IPS-18a (cell line): ENCODE measurements at regions not wholly inside any gene's neighbourhood (a gene's known extent, or its start where the extent isn't known, plus 50 kb on each side); places are given as distances from the start of the nearest gene placed in this dataset.
"Not testable (repeated sequence)": the region's sequence is repeated elsewhere in the genome, so short reads cannot be mapped to it uniquely, and the experiment has no call there.

ENCODE experiments used
- H3K27ac ChIP-seq: one replicate; pipeline ENCODE4 v1.5.1; 2013; ENCODE audit warnings: low read length
- H3K27me3 ChIP-seq: one replicate; pipeline ENCODE4 v1.6.1; 2013; ENCODE audit warnings: mild to moderate bottlenecking, low read length; ENCODE audit not compliant: control insufficient read depth, insufficient read depth
- H3K36me3 ChIP-seq: one replicate; pipeline ENCODE4 v1.6.1; 2013; ENCODE audit warnings: low read depth, low read length; ENCODE audit not compliant: control insufficient read depth
- H3K4me1 ChIP-seq: one replicate; pipeline ENCODE4 v1.6.1; 2013; ENCODE audit warnings: low read depth, low read length; ENCODE audit not compliant: control insufficient read depth
- H3K4me3 ChIP-seq: one replicate; pipeline ENCODE4 v1.5.1; 2013; ENCODE audit warnings: low read length
- H3K9ac ChIP-seq: one replicate; pipeline ENCODE4 v1.6.1; 2013; ENCODE audit warnings: mild to moderate bottlenecking, low read length, moderate library complexity
- H3K9me3 ChIP-seq: one replicate; pipeline ENCODE4 v1.6.1; 2013; ENCODE audit warnings: low read depth, low read length; ENCODE audit not compliant: control insufficient read depth

GRCh38 chr3:182501856-182502255 lies 291.4 kb upstream of the ATP11B start:
- no peak overlapping the region for H3K9ac ChIP-seq
- no peak overlapping the region for H3K27ac ChIP-seq
- no peak overlapping the region for H3K4me3 ChIP-seq
- peaks cover 38% of the 10 kb centered on the region for H3K4me1 ChIP-seq
- H3K9me3 ChIP-seq = no peaks in the 10 kb centered on the region
- H3K27me3 ChIP-seq = no peaks in the 10 kb centered on the region
- H3K36me3 ChIP-seq = no peaks in the 10 kb centered on the region

- no peaks in the 10 kb centered on the region for H3K27me3 ChIP-seq
- no peaks in the 10 kb centered on the region for H3K36me3 ChIP-seq
- no peak overlapping the region for H3K4me3 ChIP-seq
- H3K4me1 ChIP-seq = peaks cover 43% of the 10 kb centered on the region
- no peak overlapping the region for H3K9ac ChIP-seq
- H3K27ac ChIP-seq = no peak overlapping the region
- H3K9me3 ChIP-seq = no peaks in the 10 kb centered on the region
Observed at GRCh38 chr3:182503401-182503800, 289.9 kb upstream of the ATP11B start.

DNA sequence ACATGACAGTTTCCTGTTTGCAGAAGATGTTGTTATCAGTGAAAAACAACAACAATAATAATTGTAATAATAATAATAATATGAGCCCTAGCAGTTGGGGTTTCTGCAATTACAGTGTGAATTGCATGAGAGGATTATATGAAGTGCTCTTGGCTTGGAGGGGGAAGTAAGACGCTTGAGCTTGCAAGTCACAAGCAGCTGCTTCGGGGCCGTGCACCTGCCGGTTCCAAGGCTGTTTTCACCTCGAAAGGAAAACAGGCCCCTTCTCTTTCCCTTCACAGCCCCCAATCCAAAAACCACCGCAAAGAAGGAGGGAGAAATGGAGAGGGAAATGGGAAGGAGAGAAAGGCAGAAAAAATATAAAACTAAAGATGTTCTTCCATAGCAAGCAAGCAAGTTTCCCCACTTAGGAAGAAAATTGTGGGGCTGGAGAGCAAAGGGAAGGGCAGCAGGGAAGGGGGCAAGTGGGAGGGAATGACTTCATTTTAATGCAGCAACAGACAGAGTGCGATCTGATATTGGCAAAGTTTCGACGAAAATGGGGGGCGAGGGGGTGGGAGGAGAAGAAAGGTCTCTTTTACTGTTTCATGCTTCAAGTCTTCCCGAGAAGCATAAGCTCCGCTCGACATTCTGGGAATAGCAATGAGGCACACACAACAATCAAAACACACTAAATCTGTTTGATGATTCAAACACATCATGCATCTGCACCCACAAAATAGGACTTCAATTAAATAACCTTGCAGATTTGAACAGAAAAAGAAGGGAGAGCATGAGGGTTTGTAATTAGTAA lies 284.2 kb upstream of the ATP11B start:
- Histone ChIP-seq H3K4me1 (peaks cover 20% of the 10 kb centered on the region), H3K27ac (no peak overlapping the region), H3K9ac (no peak overlapping the region), H3K27me3 (no peaks in the 10 kb centered on the region), H3K9me3 (no peaks in the 10 kb centered on the region), H3K36me3 (no peaks in the 10 kb centered on the region), H3K4me3 (no peak overlapping the region)

DNA sequence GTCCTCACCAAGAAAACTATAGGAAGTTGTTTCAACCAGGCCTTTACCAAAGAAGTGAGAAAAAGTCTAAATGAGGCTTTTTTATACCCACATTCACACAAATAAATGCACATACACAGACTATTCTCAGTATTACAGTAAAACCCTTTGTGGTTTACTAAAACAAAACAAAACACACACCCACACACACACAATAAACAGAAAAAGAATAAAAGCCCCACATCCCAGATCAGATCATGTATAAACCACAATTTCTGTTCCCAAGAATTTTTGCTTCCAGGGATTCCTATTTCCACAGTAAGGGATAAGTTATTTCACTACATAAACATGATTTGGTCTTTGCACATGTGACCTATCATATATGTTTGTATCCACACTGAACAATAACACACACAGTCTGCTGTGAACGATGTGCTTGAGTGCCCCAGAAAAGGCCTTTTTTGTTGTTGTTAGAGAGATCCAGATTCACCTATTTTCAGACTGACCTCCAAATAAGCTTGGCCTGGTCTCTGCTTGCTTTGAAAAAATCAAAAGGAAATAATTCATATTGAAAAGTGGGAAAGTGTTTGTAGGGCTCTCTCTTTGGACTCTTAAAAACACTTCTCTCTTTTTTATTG lies 283.4 kb upstream of the ATP11B start:
- no peaks in the 10 kb centered on the region for H3K9me3 ChIP-seq
- no peak overlapping the region for H3K4me3 ChIP-seq
- H3K36me3 ChIP-seq = no peaks in the 10 kb centered on the region
- no peak overlapping the region for H3K27ac ChIP-seq
- no peaks in the 10 kb centered on the region for H3K27me3 ChIP-seq
- peaks cover 20% of the 10 kb centered on the region for H3K4me1 ChIP-seq
- no peak overlapping the region for H3K9ac ChIP-seq

GRCh38 chr3:182514236-182514964 lies 278.9 kb upstream of the ATP11B start:
- Histone ChIP-seq H3K9ac (no peak overlapping the region), H3K36me3 (no peaks in the 10 kb centered on the region), H3K27me3 (no peaks in the 10 kb centered on the region)

DNA sequence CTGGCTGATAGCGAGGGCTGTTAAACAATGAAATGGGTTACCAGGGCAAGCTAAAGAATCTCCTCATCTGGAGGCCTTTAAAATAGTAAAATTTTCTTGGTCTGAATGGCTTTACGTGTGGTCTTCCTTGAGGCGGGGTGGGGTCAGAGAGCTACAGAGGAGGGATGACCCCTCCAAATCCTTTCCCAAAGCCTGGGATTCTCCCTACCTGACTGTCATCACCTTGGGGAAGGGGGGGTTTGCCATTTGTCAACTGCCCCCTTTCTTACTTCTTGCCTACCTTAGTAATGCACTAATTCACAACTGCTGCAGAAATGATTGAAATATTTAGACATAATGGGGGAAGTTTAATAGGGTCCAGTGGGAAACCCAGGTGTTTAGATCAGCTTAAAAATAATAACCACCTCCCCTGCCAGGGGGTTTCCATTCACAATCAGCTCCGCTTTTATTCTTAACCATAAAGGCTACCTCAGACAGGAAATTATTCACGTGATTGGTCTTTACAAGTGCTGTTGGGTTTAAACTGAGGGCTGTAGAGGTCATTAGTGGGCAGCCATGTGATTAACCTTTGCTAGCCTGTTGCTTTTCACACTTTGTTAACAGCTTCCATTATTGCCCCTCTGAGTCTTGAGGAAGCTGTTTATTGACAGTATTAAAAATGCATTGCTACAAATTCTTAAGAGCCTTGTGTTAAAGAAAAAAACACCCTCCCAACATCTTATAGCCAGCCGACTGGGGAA lies 276.5 kb upstream of the ATP11B start:
- H3K27ac ChIP-seq = no peak overlapping the region
- no peaks in the 10 kb centered on the region for H3K36me3 ChIP-seq
- H3K4me1 ChIP-seq = no peaks in the 10 kb centered on the region
- H3K4me3 ChIP-seq = no peak overlapping the region
- H3K9ac ChIP-seq = no peak overlapping the region
- H3K9me3 ChIP-seq = no peaks in the 10 kb centered on the region
- no peaks in the 10 kb centered on the region for H3K27me3 ChIP-seq

More at GRCh38 chr3:182514236-182514964, 278.9 kb upstream of the ATP11B start:
- Histone ChIP-seq H3K4me3 (no peak overlapping the region), H3K4me1 (peaks cover 5% of the 10 kb centered on the region), H3K27ac (no peak overlapping the region), H3K9me3 (no peaks in the 10 kb centered on the region)

DNA sequence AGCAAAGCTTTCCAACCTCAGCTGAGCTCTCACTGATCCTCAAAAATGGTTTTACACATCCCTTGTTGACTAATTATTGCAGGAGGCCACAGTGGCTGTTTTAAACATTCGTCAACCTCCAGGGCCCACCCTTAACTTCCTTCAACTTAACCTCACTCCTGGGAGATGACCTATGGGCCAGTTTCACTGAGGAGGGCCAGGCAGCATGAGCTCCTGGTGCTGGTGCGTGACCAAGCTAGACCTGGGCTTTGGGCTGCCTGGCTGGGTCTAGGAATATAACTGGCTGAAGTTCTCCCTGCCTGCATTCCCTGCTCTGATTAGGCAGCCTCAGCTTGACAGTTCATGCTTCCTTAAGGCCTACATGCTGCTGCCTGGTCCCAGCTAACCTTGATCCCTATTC lies 273.7 kb upstream of the ATP11B start:
- H3K9ac ChIP-seq = no peak overlapping the region
- no peaks in the 10 kb centered on the region for H3K27me3 ChIP-seq
- H3K4me1 ChIP-seq = no peaks in the 10 kb centered on the region
- H3K9me3 ChIP-seq = no peaks in the 10 kb centered on the region
- H3K4me3 ChIP-seq = no peak overlapping the region
- H3K36me3 ChIP-seq = no peaks in the 10 kb centered on the region
- no peak overlapping the region for H3K27ac ChIP-seq

DNA sequence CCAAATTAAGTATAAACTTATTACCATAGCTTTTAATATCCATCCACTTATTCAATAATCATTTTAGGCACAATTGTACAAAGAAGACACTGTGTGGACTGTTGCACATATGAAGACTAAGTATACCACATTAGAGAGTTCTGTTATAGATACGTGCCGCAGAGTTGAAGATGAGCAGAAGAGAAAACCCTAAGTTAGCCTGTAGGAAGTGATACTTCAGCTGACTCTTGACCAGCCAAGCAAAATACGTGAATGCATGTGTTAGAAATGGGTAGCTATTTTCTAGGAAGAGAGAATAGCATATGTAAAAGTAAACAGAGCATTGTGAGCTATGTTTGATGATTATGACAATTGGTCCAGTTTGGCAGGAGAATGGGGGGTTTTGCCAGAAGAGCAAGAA lies 272.0 kb upstream of the ATP11B start:
- H3K4me1 ChIP-seq = no peaks in the 10 kb centered on the region
- no peaks in the 10 kb centered on the region for H3K36me3 ChIP-seq
- H3K9me3 ChIP-seq = no peaks in the 10 kb centered on the region
- H3K27me3 ChIP-seq = no peaks in the 10 kb centered on the region
- no peak overlapping the region for H3K4me3 ChIP-seq
- H3K9ac ChIP-seq = no peak overlapping the region
- no peak overlapping the region for H3K27ac ChIP-seq

DNA sequence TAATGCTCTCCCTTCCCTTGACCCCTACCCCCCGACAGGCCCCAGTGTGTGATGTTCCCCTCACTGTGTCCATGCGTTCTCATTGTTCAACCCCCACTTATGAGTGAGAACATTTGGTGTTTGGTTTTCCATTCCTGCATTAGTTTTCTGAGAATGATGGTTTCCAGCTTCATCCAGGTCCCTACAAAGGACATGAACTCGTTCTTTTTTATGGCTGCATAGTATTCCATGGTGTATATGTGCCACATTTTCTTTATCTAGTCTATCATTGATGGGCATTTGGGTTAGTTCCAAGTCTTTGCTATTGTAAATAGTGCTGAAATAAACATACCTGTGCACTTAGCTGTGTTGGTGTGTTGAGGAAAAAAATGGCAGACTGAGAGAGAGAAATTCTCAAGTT lies 269.9 kb upstream of the ATP11B start:
- not testable (repeated sequence) for H3K36me3 ChIP-seq, H3K27me3 ChIP-seq, H3K9me3 ChIP-seq, H3K4me3 ChIP-seq, H3K4me1 ChIP-seq, H3K9ac ChIP-seq, H3K27ac ChIP-seq

DNA sequence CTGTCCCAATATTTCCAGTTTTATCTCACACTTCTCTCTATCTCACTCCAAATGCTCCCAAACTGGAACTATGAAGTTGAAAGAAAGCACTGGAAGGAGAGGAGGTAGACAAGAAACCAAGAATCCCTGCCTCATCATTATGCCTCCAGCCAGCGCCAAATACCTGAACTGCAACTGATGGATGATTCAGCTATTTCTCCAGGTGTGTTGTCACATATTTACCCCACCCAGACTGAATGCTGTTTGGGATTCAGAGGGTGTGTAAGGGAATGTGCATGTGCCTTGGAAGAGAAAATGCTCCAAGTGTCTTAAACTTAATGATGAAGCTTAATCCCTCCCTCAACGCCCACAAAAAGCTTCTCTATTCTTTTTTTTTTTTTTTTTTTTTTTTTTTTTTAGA lies 269.5 kb upstream of the ATP11B start:
- no peak overlapping the region for H3K27ac ChIP-seq
- H3K27me3 ChIP-seq = no peaks in the 10 kb centered on the region
- no peaks in the 10 kb centered on the region for H3K36me3 ChIP-seq
- no peak overlapping the region for H3K9ac ChIP-seq
- H3K4me1 ChIP-seq = no peaks in the 10 kb centered on the region
- H3K9me3 ChIP-seq = no peaks in the 10 kb centered on the region
- H3K4me3 ChIP-seq = no peak overlapping the region

GRCh38 chr3:182524711-182525401 lies 268.4 kb upstream of the ATP11B start:
- H3K4me1 ChIP-seq = no peaks in the 10 kb centered on the region
- H3K9ac ChIP-seq = no peak overlapping the region
- H3K4me3 ChIP-seq = no peak overlapping the region
- no peak overlapping the region for H3K27ac ChIP-seq
- no peaks in the 10 kb centered on the region for H3K9me3 ChIP-seq
- no peaks in the 10 kb centered on the region for H3K27me3 ChIP-seq
- H3K36me3 ChIP-seq = no peaks in the 10 kb centered on the region
